ENCODE measurements at regions not wholly inside any gene's neighbourhood (a gene's known extent, or its start where the extent isn't known, plus 50 kb on each side); places are given as distances from the start of the nearest gene placed in this dataset.
A peak's percentile ranks its signal among the peaks of the same experiment; 100 is the strongest.

- DNase-seq (ENCODE audit: low read depth, low spot score), result no peak
Measured at GRCh38 chr2:226217191-226217590, 582.4 kb downstream of the IRS1 start.

GRCh38 chr2:226216575-226216974, 583.0 kb downstream of the IRS1 start:
- no peak for DNase-seq (ENCODE audit: low read depth, low spot score)

GRCh38 chr2:226215902-226216503, 583.6 kb downstream of the IRS1 start:
- DNase-seq (ENCODE audit: low read depth, low spot score), result no peak

- DNase-seq (ENCODE audit: low read depth, low spot score), result no peak
Measured at GRCh38 chr2:226213717-226214116, 585.9 kb downstream of the IRS1 start.

GRCh38 chr2:226211439-226211838, 588.2 kb downstream of the IRS1 start:
- DNase-seq (ENCODE audit: low read depth, low spot score), result no peak

- no peak for DNase-seq (ENCODE audit: low read depth, low spot score)
Measured at GRCh38 chr2:226208726-226209125, 590.9 kb downstream of the IRS1 start.

- no peak for DNase-seq (ENCODE audit: low read depth, low spot score)
Measured at GRCh38 chr2:226207671-226208070, 591.9 kb downstream of the IRS1 start.

GRCh38 chr2:226199555-226199954, 600.1 kb downstream of the IRS1 start:
- DNase-seq (ENCODE audit: low read depth, low spot score), result no peak

- DNase-seq (ENCODE audit: low read depth, low spot score), result no peak
Measured at GRCh38 chr2:226198956-226199355, 600.7 kb downstream of the IRS1 start.

GRCh38 chr2:226190479-226191252, 609.0 kb downstream of the IRS1 start:
- DNase-seq (ENCODE audit: low read depth, low spot score), result no peak

GRCh38 chr2:226189061-226189460, 610.6 kb downstream of the IRS1 start:
- no peak for DNase-seq (ENCODE audit: low read depth, low spot score)

- DNase-seq (ENCODE audit: low read depth, low spot score), result no peak
Measured at GRCh38 chr2:226187616-226188015, 612.0 kb downstream of the IRS1 start.

GRCh38 chr2:226187156-226187555, 612.5 kb downstream of the IRS1 start:
- DNase-seq (ENCODE audit: low read depth, low spot score), result no peak

GRCh38 chr2:226185616-226186211, 613.9 kb downstream of the IRS1 start:
- DNase-seq (ENCODE audit: low read depth, low spot score), result no peak

GRCh38 chr2:226184940-226185615, 614.5 kb downstream of the IRS1 start:
- DNase-seq (ENCODE audit: low read depth, low spot score), result peak; percentile 36

GRCh38 chr2:226184540-226184939, 615.1 kb downstream of the IRS1 start:
- no peak for DNase-seq (ENCODE audit: low read depth, low spot score)

GRCh38 chr2:226183550-226183949, 616.1 kb downstream of the IRS1 start:
- DNase-seq (ENCODE audit: low read depth, low spot score), result no peak

GRCh38 chr2:226183033-226183432, 616.6 kb downstream of the IRS1 start:
- no peak for DNase-seq (ENCODE audit: low read depth, low spot score)

- DNase-seq (ENCODE audit: low read depth, low spot score), result no peak
Measured at GRCh38 chr2:226181909-226182308, 617.7 kb downstream of the IRS1 start.

- no peak for DNase-seq (ENCODE audit: low read depth, low spot score)
Measured at GRCh38 chr2:226180281-226180884, 619.2 kb downstream of the IRS1 start.

GRCh38 chr2:226179010-226179409, 620.6 kb downstream of the IRS1 start:
- DNase-seq (ENCODE audit: low read depth, low spot score), result no peak

Measured in brain pericyte (primary cell).